ENCODE measurements at regions not wholly inside any gene's neighbourhood (a gene's known extent, or its start where the extent isn't known, plus 50 kb on each side); places are given as distances from the start of the nearest gene placed in this dataset.
A peak's percentile ranks its signal among the peaks of the same experiment; 100 is the strongest.

DNA sequence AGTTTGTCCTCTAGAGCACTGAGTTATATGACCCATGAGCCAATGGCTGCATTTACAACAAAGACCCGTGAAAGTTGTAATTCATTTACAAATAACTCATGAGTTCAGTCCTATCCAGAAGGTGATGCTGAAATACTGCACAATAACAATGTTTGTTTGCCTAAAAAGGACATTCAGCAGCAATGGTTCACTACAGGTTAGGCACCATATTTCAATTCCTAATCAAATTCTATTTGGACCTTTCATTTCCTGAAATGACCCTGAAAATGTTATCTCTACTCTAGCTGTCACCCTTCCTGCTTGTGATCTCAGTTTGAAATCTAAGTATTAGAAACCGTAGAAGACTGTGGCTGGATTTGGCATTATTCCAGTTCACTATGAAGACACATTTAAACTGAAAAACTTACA is 191.2 kb upstream of the SAMSN1 start:
- Histone ChIP-seq H3K4me3 (ENCODE audit: low read length) (no peak overlapping the region), H3K27me3 (ENCODE audit: control insufficient read depth in 1 of 2, insufficient read depth in 2 of 2, low read length in 2 of 2) (no peaks in the 10 kb centered on the region), H3K27ac (ENCODE audit: low read depth in 1 of 2, low read length in 2 of 2) (no peak overlapping the region), H3K36me3 (ENCODE audit: insufficient read depth, low read length) (no peaks in the 10 kb centered on the region), H3K4me1 (ENCODE audit: insufficient read depth, low read length) (no peaks in the 10 kb centered on the region), H3K9me3 (ENCODE audit: control insufficient read depth in 1 of 2, insufficient read depth in 1 of 2, low read length in 2 of 2) (no peaks in the 10 kb centered on the region)
- CTCF ChIA-PET: interaction anchor here (0.5 to 3.7 kb wide), 34 partner anchors 10 to 355 kb away, joined by 3 to 23 read pairs (median 4); no protein-coding TSS in a partner anchor
- Mint-ChIP-seq H3K9me3 (no peaks in the 10 kb centered on the region), H3K4me3 (no peak overlapping the region), H3K36me3 (ENCODE audit: low read depth) (no peaks in the 10 kb centered on the region), H3K27ac (no peak overlapping the region), H3K4me1 (ENCODE audit: low read depth) (peaks cover 5% of the 10 kb centered on the region), H3K27me3 (no peaks in the 10 kb centered on the region)
- DNase-seq (no peak), ATAC-seq (ENCODE audit: poor library complexity) (no peak)
- POLR2A ChIA-PET: interaction anchor here (1.1 kb wide), 1 partner anchor 334 kb away, joined by 3 read pairs; no protein-coding TSS in a partner anchor
- TF ChIP-seq, protein P1, sequence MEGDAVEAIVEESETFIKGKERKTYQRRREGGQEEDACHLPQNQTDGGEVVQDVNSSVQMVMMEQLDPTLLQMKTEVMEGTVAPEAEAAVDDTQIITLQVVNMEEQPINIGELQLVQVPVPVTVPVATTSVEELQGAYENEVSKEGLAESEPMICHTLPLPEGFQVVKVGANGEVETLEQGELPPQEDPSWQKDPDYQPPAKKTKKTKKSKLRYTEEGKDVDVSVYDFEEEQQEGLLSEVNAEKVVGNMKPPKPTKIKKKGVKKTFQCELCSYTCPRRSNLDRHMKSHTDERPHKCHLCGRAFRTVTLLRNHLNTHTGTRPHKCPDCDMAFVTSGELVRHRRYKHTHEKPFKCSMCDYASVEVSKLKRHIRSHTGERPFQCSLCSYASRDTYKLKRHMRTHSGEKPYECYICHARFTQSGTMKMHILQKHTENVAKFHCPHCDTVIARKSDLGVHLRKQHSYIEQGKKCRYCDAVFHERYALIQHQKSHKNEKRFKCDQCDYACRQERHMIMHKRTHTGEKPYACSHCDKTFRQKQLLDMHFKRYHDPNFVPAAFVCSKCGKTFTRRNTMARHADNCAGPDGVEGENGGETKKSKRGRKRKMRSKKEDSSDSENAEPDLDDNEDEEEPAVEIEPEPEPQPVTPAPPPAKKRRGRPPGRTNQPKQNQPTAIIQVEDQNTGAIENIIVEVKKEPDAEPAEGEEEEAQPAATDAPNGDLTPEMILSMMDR (IDR thresholded peaks at IDR 0.05): no peak
- intact Hi-C loops (cut with DNase I, micrococcal nuclease): loop anchor here (5.0 to 10.0 kb wide), 5 partner anchors 192 to 748 kb away; partner anchors contain the start of gene SAMSN1 (in 1 of the 2)

DNA sequence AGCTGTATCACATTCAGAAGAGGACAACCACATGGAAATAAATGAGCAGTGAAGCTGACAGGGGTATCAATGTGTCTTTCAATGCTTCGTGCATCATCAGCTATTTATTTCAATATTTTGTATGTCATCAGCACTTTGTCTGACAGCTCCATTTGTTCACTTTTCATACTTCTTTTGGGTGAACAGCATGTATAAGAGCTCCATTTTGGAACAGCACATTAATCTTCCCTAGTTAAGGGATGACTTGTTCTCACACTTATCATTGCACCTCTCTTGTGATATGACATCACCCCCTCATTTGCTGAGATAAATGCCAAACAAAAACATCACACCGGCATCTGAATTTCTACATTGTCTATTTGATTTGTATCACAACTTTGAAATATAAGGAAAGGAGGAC is 190.6 kb upstream of the SAMSN1 start:
- intact Hi-C loops (cut with DNase I, micrococcal nuclease): loop anchor here (5.0 to 10.0 kb wide), 5 partner anchors 192 to 748 kb away; partner anchors contain the start of gene SAMSN1 (in 1 of the 2)
- H3K36me3 ChIP-seq (ENCODE audit: insufficient read depth, low read length): no peaks in the 10 kb centered on the region
- no peak for DNase-seq
- H3K9me3 Mint-ChIP-seq: no peaks in the 10 kb centered on the region
- ATAC-seq (ENCODE audit: poor library complexity): no peak
- no peaks in the 10 kb centered on the region for H3K36me3 Mint-ChIP-seq (ENCODE audit: low read depth)
- no peak overlapping the region for H3K4me3 ChIP-seq (ENCODE audit: low read length)
- ChIA-PET POLR2A (no interaction called here), CTCF (interaction anchor here (1.1 to 3.7 kb wide), 3 partner anchors 9 to 333 kb away, joined by 6 to 23 read pairs (median 6); no protein-coding TSS in a partner anchor)
- TF ChIP-seq, protein P1 (IDR thresholded peaks at IDR 0.05): no peak
- no peaks in the 10 kb centered on the region for H3K9me3 ChIP-seq (ENCODE audit: control insufficient read depth in 1 of 2, insufficient read depth in 1 of 2, low read length in 2 of 2)
- H3K27me3 Mint-ChIP-seq: no peaks in the 10 kb centered on the region
- no peak overlapping the region for H3K27ac ChIP-seq (ENCODE audit: low read depth in 1 of 2, low read length in 2 of 2)
- peaks cover 5% of the 10 kb centered on the region for H3K4me1 Mint-ChIP-seq (ENCODE audit: low read depth)
- H3K27me3 ChIP-seq (ENCODE audit: control insufficient read depth in 1 of 2, insufficient read depth in 2 of 2, low read length in 2 of 2): no peaks in the 10 kb centered on the region
- no peaks in the 10 kb centered on the region for H3K4me1 ChIP-seq (ENCODE audit: insufficient read depth, low read length)
- H3K4me3 Mint-ChIP-seq: no peak overlapping the region
- H3K27ac Mint-ChIP-seq: no peak overlapping the region

DNA sequence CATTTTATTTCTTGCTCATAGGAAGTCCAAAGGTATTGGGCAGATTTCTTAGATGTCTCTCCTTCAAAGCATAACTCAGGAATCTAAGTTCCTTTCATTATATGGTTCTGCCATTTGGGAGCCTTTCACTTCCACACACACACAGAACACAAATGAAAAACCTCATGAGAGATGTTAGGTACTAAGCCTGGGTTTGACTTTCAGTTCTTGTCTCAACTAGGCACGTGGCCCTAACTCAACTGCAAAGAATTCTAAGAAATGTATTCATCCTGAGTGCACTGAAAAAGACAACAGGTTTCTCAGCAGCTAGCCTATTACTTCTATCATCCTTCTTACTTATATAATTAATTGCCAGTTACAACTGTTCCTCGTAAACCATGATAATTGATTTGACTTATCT is 190.0 kb upstream of the SAMSN1 start:
- Mint-ChIP-seq H3K4me1 (ENCODE audit: low read depth) (peaks cover 5% of the 10 kb centered on the region), H3K27me3 (no peaks in the 10 kb centered on the region), H3K4me3 (no peak overlapping the region), H3K36me3 (ENCODE audit: low read depth) (no peaks in the 10 kb centered on the region), H3K27ac (no peak overlapping the region), H3K9me3 (no peaks in the 10 kb centered on the region)
- Histone ChIP-seq H3K4me1 (ENCODE audit: insufficient read depth, low read length) (no peaks in the 10 kb centered on the region), H3K4me3 (ENCODE audit: low read length) (no peak overlapping the region), H3K36me3 (ENCODE audit: insufficient read depth, low read length) (no peaks in the 10 kb centered on the region), H3K9me3 (ENCODE audit: control insufficient read depth in 1 of 2, insufficient read depth in 1 of 2, low read length in 2 of 2) (no peaks in the 10 kb centered on the region), H3K27me3 (ENCODE audit: control insufficient read depth in 1 of 2, insufficient read depth in 2 of 2, low read length in 2 of 2) (no peaks in the 10 kb centered on the region), H3K27ac (ENCODE audit: low read depth in 1 of 2, low read length in 2 of 2) (no peak overlapping the region)
- ChIA-PET POLR2A (no interaction called here), CTCF (interaction anchor here (3.7 kb wide), 1 partner anchor 333 kb away, joined by 23 read pairs; no protein-coding TSS in a partner anchor)
- ATAC-seq (ENCODE audit: poor library complexity) (no peak), DNase-seq (peak in 2 of 14 experiments; percentile 2 to 11)
- intact Hi-C loops (cut with DNase I, micrococcal nuclease): loop anchor here (5.0 to 10.0 kb wide), 5 partner anchors 191 to 749 kb away; partner anchors contain the start of gene SAMSN1 (in 1 of the 2)
- TF ChIP-seq, protein P1 (IDR thresholded peaks at IDR 0.05): no peak
